ENCODE measurements at regions not wholly inside any gene's neighbourhood (a gene's known extent, or its start where the extent isn't known, plus 50 kb on each side); places are given as distances from the start of the nearest gene placed in this dataset.

DNA sequence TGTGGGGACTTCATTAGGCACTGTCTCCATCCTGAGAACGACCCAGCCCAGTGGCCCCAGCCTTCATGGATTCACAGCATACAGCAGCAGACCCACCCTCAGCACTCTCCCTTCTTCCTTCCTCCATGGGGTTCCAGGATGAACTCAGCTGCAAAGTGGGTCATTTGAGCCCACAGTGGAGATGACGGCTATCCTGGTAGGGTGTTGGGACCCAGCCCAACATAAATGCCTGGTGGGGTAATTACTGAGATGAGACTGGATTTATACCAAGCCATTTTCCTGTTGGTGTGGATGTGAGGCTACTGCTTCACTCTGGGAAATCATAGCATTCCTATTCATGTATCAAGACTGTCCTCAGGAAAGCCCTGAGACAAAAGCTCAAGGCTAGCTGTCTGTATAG lies 536.7 kb upstream of the TNP1 start:
- Histone ChIP-seq H3K9ac (ENCODE audit: low read depth, low read length) (no peak overlapping the region), H3K4me3 (ENCODE audit: low read depth, low read length) (no peak overlapping the region), H3K27ac (ENCODE audit: low read depth, low read length) (no peak overlapping the region)

DNA sequence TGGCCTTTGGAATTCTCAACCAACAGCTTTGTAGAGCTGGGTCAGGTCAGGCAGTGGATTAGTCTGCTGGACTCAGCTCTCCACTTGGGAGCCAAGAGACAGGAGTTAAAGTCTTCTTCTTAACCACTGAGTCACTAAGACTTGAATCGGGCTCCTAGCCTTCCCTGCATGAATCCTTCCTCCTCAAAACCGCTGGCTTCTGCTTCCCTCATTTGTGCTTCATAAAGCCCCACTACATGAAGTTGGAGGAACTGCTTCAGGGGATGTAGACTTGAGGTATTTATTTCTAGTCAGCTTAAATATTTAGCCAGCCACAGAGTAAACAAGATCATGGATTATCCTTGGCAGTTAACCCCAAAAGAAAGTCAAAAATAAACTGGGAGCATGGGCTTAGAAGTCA lies 536.3 kb upstream of the TNP1 start:
- no peaks in the 10 kb centered on the region for H3K4me1 ChIP-seq (ENCODE audit: control insufficient read depth, insufficient read depth, low read length)
- no peaks in the 10 kb centered on the region for H3K27me3 ChIP-seq (ENCODE audit: control insufficient read depth, insufficient read depth, low read length)
- no peaks in the 10 kb centered on the region for H3K9me3 ChIP-seq (ENCODE audit: control insufficient read depth, insufficient read depth, low read length)
- no peaks in the 10 kb centered on the region for H3K36me3 ChIP-seq (ENCODE audit: control insufficient read depth, insufficient read depth, low read length)
- H3K9ac ChIP-seq (ENCODE audit: low read depth, low read length) = no peak overlapping the region
- no peak overlapping the region for H3K4me3 ChIP-seq (ENCODE audit: low read depth, low read length)
- H3K27ac ChIP-seq (ENCODE audit: low read depth, low read length) = no peak overlapping the region

More for the DNA sequence above, 536.7 kb upstream of the TNP1 start:
- Histone ChIP-seq H3K4me1 (ENCODE audit: control insufficient read depth, insufficient read depth, low read length) (no peaks in the 10 kb centered on the region), H3K36me3 (ENCODE audit: control insufficient read depth, insufficient read depth, low read length) (no peaks in the 10 kb centered on the region), H3K27me3 (ENCODE audit: control insufficient read depth, insufficient read depth, low read length) (no peaks in the 10 kb centered on the region), H3K9me3 (ENCODE audit: control insufficient read depth, insufficient read depth, low read length) (no peaks in the 10 kb centered on the region)

DNA sequence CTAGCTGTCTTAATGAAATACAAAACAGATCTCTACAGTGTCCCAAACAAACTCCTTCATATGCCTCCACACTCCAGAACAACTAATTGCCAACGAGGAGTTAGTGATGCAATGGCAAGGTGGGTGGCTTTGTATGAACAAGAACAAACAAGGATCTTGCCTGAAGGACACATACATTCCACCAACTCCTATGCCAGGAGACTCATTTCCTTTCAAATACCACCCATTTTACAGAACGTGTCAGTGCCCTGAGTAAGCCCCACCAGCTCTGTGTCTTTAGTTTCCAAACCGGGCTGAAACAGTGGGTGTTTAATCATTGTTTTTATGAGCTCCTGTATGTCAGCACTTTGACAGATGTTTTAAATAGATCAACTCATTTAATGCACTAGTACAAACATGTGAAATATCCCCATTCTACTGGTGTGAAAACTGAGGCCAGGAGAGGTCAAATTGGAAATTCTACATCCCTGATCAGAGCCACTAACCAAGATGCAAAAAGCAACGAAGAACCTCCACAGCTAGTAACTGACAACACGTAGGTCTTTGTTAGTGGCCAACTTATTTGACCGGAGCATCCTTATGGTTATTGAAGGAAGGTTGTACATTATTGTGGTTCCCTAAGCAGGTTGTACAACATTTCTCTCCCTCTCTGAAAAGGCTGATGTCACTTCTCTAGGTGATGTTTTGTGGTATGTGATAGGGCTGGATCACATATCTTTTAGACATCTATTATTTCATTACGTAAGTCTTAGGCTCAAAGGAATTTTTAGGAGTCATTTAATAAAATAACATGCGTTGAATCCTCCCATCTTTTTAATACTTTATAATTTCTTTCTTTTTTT lies 534.9 kb upstream of the TNP1 start:
- H3K4me1 ChIP-seq (ENCODE audit: control insufficient read depth, insufficient read depth, low read length) = no peaks in the 10 kb centered on the region
- no peak overlapping the region for H3K27ac ChIP-seq (ENCODE audit: low read depth, low read length)
- no peak overlapping the region for H3K4me3 ChIP-seq (ENCODE audit: low read depth, low read length)
- no peaks in the 10 kb centered on the region for H3K27me3 ChIP-seq (ENCODE audit: control insufficient read depth, insufficient read depth, low read length)
- no peak overlapping the region for H3K9ac ChIP-seq (ENCODE audit: low read depth, low read length)
- peaks cover 9% of the 10 kb centered on the region; the same call in 1 of the 2 replicates for H3K9me3 ChIP-seq (ENCODE audit: control insufficient read depth, insufficient read depth, low read length)
- no peaks in the 10 kb centered on the region for H3K36me3 ChIP-seq (ENCODE audit: control insufficient read depth, insufficient read depth, low read length)

DNA sequence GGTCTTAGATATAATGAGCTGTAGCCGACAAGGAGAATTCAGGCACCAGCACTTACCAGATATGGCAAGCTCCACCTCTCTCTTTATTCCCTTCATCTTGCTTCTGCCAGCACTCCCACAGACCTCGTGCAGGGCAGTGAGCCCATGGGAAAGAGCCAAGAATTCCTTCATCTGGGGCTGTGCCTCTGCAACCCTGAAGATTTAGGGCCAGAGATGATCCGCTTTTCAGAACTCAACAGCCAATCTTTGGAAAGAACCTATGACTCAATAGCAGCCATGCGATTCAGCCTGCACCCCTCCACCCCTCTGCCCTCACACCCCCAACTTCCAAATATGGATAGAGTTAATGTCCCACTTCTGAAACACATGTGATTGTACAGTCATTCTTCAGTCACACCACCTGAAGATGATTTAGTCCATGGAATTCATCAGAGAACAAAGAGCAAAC lies 533.7 kb upstream of the TNP1 start:
- Histone ChIP-seq H3K9me3 (ENCODE audit: control insufficient read depth, insufficient read depth, low read length) (peaks cover 9% of the 10 kb centered on the region; the same call in 1 of the 2 replicates), H3K4me3 (ENCODE audit: low read depth, low read length) (no peak overlapping the region), H3K9ac (ENCODE audit: low read depth, low read length) (no peak overlapping the region), H3K4me1 (ENCODE audit: control insufficient read depth, insufficient read depth, low read length) (no peaks in the 10 kb centered on the region), H3K27ac (ENCODE audit: low read depth, low read length) (no peak overlapping the region), H3K36me3 (ENCODE audit: control insufficient read depth, insufficient read depth, low read length) (no peaks in the 10 kb centered on the region), H3K27me3 (ENCODE audit: control insufficient read depth, insufficient read depth, low read length) (no peaks in the 10 kb centered on the region)

DNA sequence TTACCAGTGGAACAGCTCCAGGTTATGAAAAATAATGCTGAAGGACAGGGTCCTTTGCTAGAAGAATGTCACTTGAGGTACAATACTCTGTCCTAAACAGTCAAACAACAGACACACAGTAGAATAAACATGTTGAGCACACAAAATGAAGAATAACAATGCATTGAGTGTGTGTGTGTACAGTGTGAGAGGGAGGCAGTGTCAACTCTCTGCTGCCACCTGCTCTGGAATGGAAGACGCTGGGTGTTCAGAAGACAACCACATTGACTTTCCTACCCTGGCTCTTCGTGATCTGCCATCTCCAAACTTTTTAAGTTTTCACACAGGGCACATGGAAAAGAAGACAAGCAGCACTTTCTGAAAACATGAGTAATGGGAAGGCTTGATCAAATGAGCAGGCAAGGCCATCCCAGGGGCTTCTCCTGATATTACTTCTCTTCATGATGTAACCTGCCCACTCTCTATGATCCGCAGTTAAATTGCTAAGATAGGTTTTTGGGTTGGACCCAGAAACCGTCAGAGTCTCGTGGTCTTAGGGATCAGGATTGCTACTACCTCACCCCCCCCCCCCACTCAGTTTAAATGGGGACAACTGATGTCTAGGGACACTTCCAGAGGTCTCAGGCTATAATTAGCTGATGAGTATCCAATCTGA lies 533.2 kb upstream of the TNP1 start:
- Histone ChIP-seq H3K9ac (ENCODE audit: low read depth, low read length) (no peak overlapping the region), H3K9me3 (ENCODE audit: control insufficient read depth, insufficient read depth, low read length) (peaks cover 9% of the 10 kb centered on the region; the same call in 1 of the 2 replicates), H3K4me1 (ENCODE audit: control insufficient read depth, insufficient read depth, low read length) (no peaks in the 10 kb centered on the region), H3K27me3 (ENCODE audit: control insufficient read depth, insufficient read depth, low read length) (no peaks in the 10 kb centered on the region), H3K36me3 (ENCODE audit: control insufficient read depth, insufficient read depth, low read length) (no peaks in the 10 kb centered on the region), H3K27ac (ENCODE audit: low read depth, low read length) (no peak overlapping the region), H3K4me3 (ENCODE audit: low read depth, low read length) (no peak overlapping the region)

DNA sequence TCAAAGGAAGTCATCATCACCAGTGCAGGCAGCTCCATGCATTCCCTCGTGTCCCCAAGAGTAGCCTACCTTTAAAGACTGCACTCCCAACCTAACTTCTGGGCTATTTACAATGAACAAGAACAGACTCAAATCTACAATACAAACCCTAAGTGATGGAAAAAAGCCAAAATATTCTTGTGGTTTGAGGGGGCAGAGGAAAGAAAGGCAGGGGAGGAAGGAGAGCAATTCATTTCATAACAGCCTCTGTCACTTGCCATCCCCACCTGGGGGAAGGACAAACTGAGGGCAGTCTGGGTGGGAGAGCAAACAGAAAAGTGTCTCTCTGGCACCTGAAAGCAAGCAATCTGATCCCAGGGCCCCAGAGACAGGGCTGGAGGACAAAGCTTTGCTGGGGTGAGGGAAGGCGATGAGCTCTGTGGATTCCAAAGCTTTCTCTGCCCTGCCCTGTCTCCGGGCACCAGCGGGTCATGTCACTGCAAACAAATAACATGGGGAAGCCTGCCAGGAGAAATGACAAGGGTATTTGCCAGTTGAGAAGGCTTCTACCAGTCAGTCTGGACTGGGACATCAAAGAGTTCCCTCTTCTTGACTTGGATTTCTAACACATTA lies 528.0 kb upstream of the TNP1 start:
- Histone ChIP-seq H3K9me3 (ENCODE audit: control insufficient read depth, insufficient read depth, low read length) (peaks cover 9% of the 10 kb centered on the region; the same call in 1 of the 2 replicates), H3K9ac (ENCODE audit: low read depth, low read length) (no peak overlapping the region), H3K36me3 (ENCODE audit: control insufficient read depth, insufficient read depth, low read length) (no peaks in the 10 kb centered on the region), H3K27me3 (ENCODE audit: control insufficient read depth, insufficient read depth, low read length) (no peaks in the 10 kb centered on the region), H3K27ac (ENCODE audit: low read depth, low read length) (no peak overlapping the region), H3K4me1 (ENCODE audit: control insufficient read depth, insufficient read depth, low read length) (no peaks in the 10 kb centered on the region), H3K4me3 (ENCODE audit: low read depth, low read length) (no peak overlapping the region)

DNA sequence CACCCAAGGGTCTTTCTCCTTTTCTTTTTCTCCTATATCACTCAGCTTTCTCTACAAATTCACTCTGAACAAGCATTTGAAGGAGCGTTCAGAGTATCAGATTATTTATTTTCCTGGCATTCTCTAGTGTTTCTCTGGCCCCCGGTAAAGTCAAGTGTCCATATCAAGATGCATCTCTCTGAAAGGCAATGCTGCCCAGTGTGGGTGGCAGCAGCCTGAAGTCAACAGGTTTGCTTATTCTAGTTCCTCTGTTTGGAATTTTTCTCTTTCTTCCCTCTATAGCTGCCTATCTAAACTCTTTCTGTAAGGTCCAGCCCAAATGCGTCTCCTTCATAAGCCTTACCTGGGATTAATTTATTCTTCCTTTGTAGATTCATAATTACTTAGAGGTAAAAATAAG lies 526.2 kb upstream of the TNP1 start:
- peaks cover 8% of the 10 kb centered on the region; the same call in 1 of the 2 replicates for H3K9me3 ChIP-seq (ENCODE audit: control insufficient read depth, insufficient read depth, low read length)
- H3K4me3 ChIP-seq (ENCODE audit: low read depth, low read length) = no peak overlapping the region
- H3K4me1 ChIP-seq (ENCODE audit: control insufficient read depth, insufficient read depth, low read length) = no peaks in the 10 kb centered on the region
- H3K36me3 ChIP-seq (ENCODE audit: control insufficient read depth, insufficient read depth, low read length) = no peaks in the 10 kb centered on the region
- H3K27ac ChIP-seq (ENCODE audit: low read depth, low read length) = no peak overlapping the region
- no peaks in the 10 kb centered on the region for H3K27me3 ChIP-seq (ENCODE audit: control insufficient read depth, insufficient read depth, low read length)
- H3K9ac ChIP-seq (ENCODE audit: low read depth, low read length) = no peak overlapping the region

DNA sequence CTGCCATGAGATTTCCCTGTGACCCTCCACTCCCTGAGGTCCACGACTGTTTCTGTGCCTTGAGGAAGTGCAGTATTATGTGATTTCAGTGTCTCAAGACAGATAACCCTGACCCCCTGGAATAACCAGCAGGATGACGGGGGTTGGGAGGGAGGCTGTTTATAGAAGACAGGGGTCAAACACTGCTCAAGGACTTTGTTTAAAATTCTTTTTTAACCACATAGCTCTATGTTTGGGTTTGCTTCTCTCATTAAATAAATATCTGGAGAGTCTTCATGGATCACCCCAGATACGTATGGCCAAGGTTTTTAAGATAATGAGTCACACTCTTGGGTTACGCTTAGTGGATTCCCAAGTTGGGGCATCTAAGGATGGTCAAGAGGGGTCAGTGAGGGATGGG lies 523.8 kb upstream of the TNP1 start:
- no peak overlapping the region for H3K27ac ChIP-seq (ENCODE audit: low read depth, low read length)
- no peak overlapping the region for H3K4me3 ChIP-seq (ENCODE audit: low read depth, low read length)
- H3K9ac ChIP-seq (ENCODE audit: low read depth, low read length) = no peak overlapping the region
- no peaks in the 10 kb centered on the region for H3K4me1 ChIP-seq (ENCODE audit: control insufficient read depth, insufficient read depth, low read length)
- H3K9me3 ChIP-seq (ENCODE audit: control insufficient read depth, insufficient read depth, low read length) = no peaks in the 10 kb centered on the region
- no peaks in the 10 kb centered on the region for H3K36me3 ChIP-seq (ENCODE audit: control insufficient read depth, insufficient read depth, low read length)
- H3K27me3 ChIP-seq (ENCODE audit: control insufficient read depth, insufficient read depth, low read length) = no peaks in the 10 kb centered on the region

DNA sequence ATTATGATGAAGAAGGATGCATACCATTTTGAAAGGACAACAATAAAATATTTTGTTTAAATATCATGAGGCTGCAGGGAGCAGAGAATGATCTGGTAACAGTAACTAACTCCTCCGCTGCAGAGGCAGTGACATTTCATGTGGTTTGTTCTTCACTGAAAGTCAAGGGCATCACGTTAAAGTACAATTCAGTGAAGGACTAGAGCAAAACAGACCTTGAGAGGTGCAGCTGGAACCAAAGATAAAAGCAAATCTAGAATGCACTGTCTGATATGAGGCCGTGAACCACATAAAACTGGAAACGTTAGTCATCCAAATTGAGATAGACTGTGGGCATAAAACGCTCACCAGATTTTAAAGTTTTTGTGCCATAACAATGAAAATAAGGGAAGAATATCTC lies 522.9 kb upstream of the TNP1 start:
- no peaks in the 10 kb centered on the region for H3K27me3 ChIP-seq (ENCODE audit: control insufficient read depth, insufficient read depth, low read length)
- H3K9ac ChIP-seq (ENCODE audit: low read depth, low read length) = no peak overlapping the region
- H3K4me1 ChIP-seq (ENCODE audit: control insufficient read depth, insufficient read depth, low read length) = no peaks in the 10 kb centered on the region
- no peaks in the 10 kb centered on the region for H3K9me3 ChIP-seq (ENCODE audit: control insufficient read depth, insufficient read depth, low read length)
- no peak overlapping the region for H3K27ac ChIP-seq (ENCODE audit: low read depth, low read length)
- no peaks in the 10 kb centered on the region for H3K36me3 ChIP-seq (ENCODE audit: control insufficient read depth, insufficient read depth, low read length)
- no peak overlapping the region for H3K4me3 ChIP-seq (ENCODE audit: low read depth, low read length)

DNA sequence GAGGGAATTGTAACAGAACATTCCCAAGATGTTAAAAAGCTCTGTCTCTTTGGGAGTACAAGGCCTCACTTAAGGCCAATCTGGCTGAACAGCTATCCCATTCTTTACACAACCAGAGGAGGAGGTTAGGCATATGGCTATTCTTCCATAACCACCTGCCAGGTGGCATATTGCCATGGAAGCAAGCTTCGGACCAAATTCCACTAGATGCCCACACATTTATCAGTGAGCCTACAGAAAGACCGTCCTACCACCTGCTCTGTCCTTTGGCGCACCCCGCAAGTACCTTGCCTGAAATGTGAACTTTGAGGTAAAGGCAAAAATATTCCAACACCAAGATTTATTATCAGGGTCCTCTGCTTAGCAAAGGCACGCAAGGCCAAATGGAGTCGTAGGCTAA lies 519.9 kb upstream of the TNP1 start:
- Histone ChIP-seq H3K4me3 (ENCODE audit: low read depth, low read length) (no peak overlapping the region), H3K27me3 (ENCODE audit: control insufficient read depth, insufficient read depth, low read length) (no peaks in the 10 kb centered on the region), H3K9me3 (ENCODE audit: control insufficient read depth, insufficient read depth, low read length) (no peaks in the 10 kb centered on the region), H3K4me1 (ENCODE audit: control insufficient read depth, insufficient read depth, low read length) (no peaks in the 10 kb centered on the region), H3K27ac (ENCODE audit: low read depth, low read length) (no peak overlapping the region), H3K36me3 (ENCODE audit: control insufficient read depth, insufficient read depth, low read length) (no peaks in the 10 kb centered on the region), H3K9ac (ENCODE audit: low read depth, low read length) (no peak overlapping the region)

DNA sequence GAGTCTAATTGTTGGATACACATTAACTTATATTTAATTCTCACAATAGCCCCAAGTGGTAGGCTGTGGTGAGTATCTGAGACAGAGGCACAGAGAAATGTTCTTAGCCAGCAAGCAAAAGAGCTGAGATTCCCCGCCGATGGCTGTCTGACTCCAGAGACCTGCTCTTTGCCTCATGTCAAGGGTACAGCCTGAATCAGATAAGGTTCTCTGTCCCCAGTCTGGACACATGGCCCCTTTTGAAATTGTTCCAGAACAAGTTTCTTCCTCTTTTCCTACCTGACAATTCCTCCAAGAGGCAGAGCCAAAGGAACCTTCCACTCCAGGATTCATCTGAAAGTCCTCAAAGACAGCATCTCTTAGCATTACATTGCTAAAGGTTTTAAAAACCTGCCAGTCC lies 512.9 kb upstream of the TNP1 start:
- no peak overlapping the region for H3K9ac ChIP-seq (ENCODE audit: low read depth, low read length)
- peaks cover 1% of the 10 kb centered on the region for H3K27me3 ChIP-seq (ENCODE audit: control insufficient read depth, insufficient read depth, low read length)
- no peaks in the 10 kb centered on the region for H3K9me3 ChIP-seq (ENCODE audit: control insufficient read depth, insufficient read depth, low read length)
- H3K27ac ChIP-seq (ENCODE audit: low read depth, low read length) = no peak overlapping the region
- no peak overlapping the region for H3K4me3 ChIP-seq (ENCODE audit: low read depth, low read length)
- H3K4me1 ChIP-seq (ENCODE audit: control insufficient read depth, insufficient read depth, low read length) = no peaks in the 10 kb centered on the region
- no peaks in the 10 kb centered on the region for H3K36me3 ChIP-seq (ENCODE audit: control insufficient read depth, insufficient read depth, low read length)
